ENCODE measurements at regions not wholly inside any gene's neighbourhood (a gene's known extent, or its start where the extent isn't known, plus 50 kb on each side); places are given as distances from the start of the nearest gene placed in this dataset.
A peak's percentile ranks its signal among the peaks of the same experiment; 100 is the strongest.

GRCh38 chr5:74422671-74423070, 217.9 kb downstream of the ENC1 start:
- no peaks in the 10 kb centered on the region for H3K36me3 Mint-ChIP-seq
- Histone ChIP-seq H3K4me3 (no peak overlapping the region), H3K27ac (no peak overlapping the region), H3K36me3 (no peaks in the 10 kb centered on the region), H3K9ac (no peak overlapping the region), H3K9me3 (ENCODE audit: low read depth) (no peaks in the 10 kb centered on the region), H3K4me1 (no peaks in the 10 kb centered on the region), H3K79me2 (ENCODE audit: low read depth) (no peaks in the 10 kb centered on the region), H3F3A (ENCODE audit: low read depth) (no peaks in the 10 kb centered on the region), H3K27me3 (no peaks in the 10 kb centered on the region), H4K20me1 (ENCODE audit: low read depth) (no peaks in the 10 kb centered on the region), H3K4me2 (no peak overlapping the region), H2AFZ (replicated peaks) (no peak overlapping the region)
- no peak for TF ChIP-seq EZH2 (IDR thresholded peaks at IDR 0.05)
- TF ChIP-seq EZH2phosphoT487 (IDR thresholded peaks at IDR 0.05) = no peak
- no peak for TF ChIP-seq CTCF (IDR thresholded peaks at IDR 0.05)
- no peaks in the 10 kb centered on the region for H3K4me1 Mint-ChIP-seq
- peak overlapping the region; percentile 26 for H3K27ac Mint-ChIP-seq
- peaks cover 4% of the 10 kb centered on the region for H3K27me3 Mint-ChIP-seq (ENCODE audit: insufficient read depth, low read depth)
- DNase-seq (ENCODE audit: low spot score) = no peak
- peaks cover 14% of the 10 kb centered on the region for H3K9me3 Mint-ChIP-seq
- H3K4me3 Mint-ChIP-seq = no peak overlapping the region

DNA sequence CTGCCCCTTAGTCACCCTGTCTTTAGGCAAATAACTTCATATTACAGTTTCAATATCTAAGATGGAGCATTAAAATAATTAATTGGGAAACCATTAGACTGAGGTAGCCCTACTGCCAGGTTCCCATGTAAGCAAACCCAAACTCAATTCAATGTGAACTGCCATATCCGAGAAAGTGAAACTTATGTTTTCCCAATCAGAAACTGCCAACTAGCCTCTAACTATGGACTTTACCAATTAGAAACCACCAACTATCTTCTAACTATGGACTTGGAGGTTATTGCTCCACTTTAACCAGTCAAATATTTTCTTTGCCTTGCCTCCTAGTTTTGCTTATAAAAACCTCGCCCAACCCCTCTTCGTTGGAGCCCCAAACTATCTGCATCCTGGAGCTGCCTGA, 218.5 kb downstream of the ENC1 start:
- Mint-ChIP-seq H3K27me3 (ENCODE audit: insufficient read depth, low read depth) (peaks cover 4% of the 10 kb centered on the region), H3K9me3 (peaks cover 13% of the 10 kb centered on the region), H3K4me3 (no peak overlapping the region), H3K4me1 (no peaks in the 10 kb centered on the region), H3K36me3 (no peaks in the 10 kb centered on the region), H3K27ac (no peak overlapping the region)
- H3K36me3 ChIP-seq = no peaks in the 10 kb centered on the region
- no peak for DNase-seq (ENCODE audit: low spot score)
- no peaks in the 10 kb centered on the region for H3K9me3 ChIP-seq (ENCODE audit: low read depth)
- H3K4me3 ChIP-seq = no peak overlapping the region
- H3K79me2 ChIP-seq (ENCODE audit: low read depth) = no peaks in the 10 kb centered on the region
- H3K27me3 ChIP-seq = no peaks in the 10 kb centered on the region
- no peak for TF ChIP-seq CTCF (IDR thresholded peaks at IDR 0.05)
- TF ChIP-seq EZH2phosphoT487 (IDR thresholded peaks at IDR 0.05) = no peak
- TF ChIP-seq EZH2 (IDR thresholded peaks at IDR 0.05) = no peak
- no peak overlapping the region for H2AFZ ChIP-seq (replicated peaks)
- H3K9ac ChIP-seq = no peak overlapping the region
- H3K4me1 ChIP-seq = no peaks in the 10 kb centered on the region
- H3K27ac ChIP-seq = no peak overlapping the region
- H3F3A ChIP-seq (ENCODE audit: low read depth) = no peaks in the 10 kb centered on the region
- no peaks in the 10 kb centered on the region for H4K20me1 ChIP-seq (ENCODE audit: low read depth)
- H3K4me2 ChIP-seq = no peak overlapping the region

GRCh38 chr5:74421377-74421776, 219.2 kb downstream of the ENC1 start:
- H3K27ac Mint-ChIP-seq = no peak overlapping the region
- Histone ChIP-seq H4K20me1 (ENCODE audit: low read depth) (no peaks in the 10 kb centered on the region), H2AFZ (replicated peaks) (no peak overlapping the region), H3K9me3 (ENCODE audit: low read depth) (no peaks in the 10 kb centered on the region), H3K4me2 (no peak overlapping the region), H3K36me3 (no peaks in the 10 kb centered on the region), H3K79me2 (ENCODE audit: low read depth) (no peaks in the 10 kb centered on the region), H3F3A (ENCODE audit: low read depth) (no peaks in the 10 kb centered on the region), H3K4me1 (no peaks in the 10 kb centered on the region), H3K27me3 (no peaks in the 10 kb centered on the region), H3K27ac (no peak overlapping the region), H3K4me3 (no peak overlapping the region), H3K9ac (no peak overlapping the region)
- H3K9me3 Mint-ChIP-seq = peaks cover 6% of the 10 kb centered on the region
- H3K4me3 Mint-ChIP-seq = no peak overlapping the region
- H3K27me3 Mint-ChIP-seq (ENCODE audit: insufficient read depth, low read depth) = peaks cover 4% of the 10 kb centered on the region
- TF ChIP-seq EZH2phosphoT487 (IDR thresholded peaks at IDR 0.05) (no peak), CTCF (IDR thresholded peaks at IDR 0.05) (no peak), EZH2 (IDR thresholded peaks at IDR 0.05) (no peak)
- no peak for DNase-seq (ENCODE audit: low spot score)
- peaks cover 3% of the 10 kb centered on the region for H3K4me1 Mint-ChIP-seq
- no peaks in the 10 kb centered on the region for H3K36me3 Mint-ChIP-seq
